Endometrial microvascular endothelial cells (primary cell): ENCODE measurements at regions not wholly inside any gene's neighbourhood (a gene's known extent, or its start where the extent isn't known, plus 50 kb on each side); places are given as distances from the start of the nearest gene placed in this dataset.
"Not testable (repeated sequence)": the region's sequence is repeated elsewhere in the genome, so short reads cannot be mapped to it uniquely, and the experiment has no call there.

ENCODE experiments used
- in situ Hi-C: cut with HindIII; loops from 2 replicates; pipeline ENCODE4 v1.10.0; 2017; ENCODE audit warnings: low sequenced_read_pairs, low pct_unique_long_range_greater_than_20kb; ENCODE audit errors: inconsistent ontology term

GRCh38 chr20:48051794-48052474 is 266.7 kb upstream of the SULF2 start:
- in situ Hi-C loops = no loop called here

- in situ Hi-C loops = no loop called here
Measured at GRCh38 chr20:48049641-48050040, 264.4 kb upstream of the SULF2 start.

- in situ Hi-C loops = no loop called here
Measured at GRCh38 chr20:48049171-48049570, 263.9 kb upstream of the SULF2 start.

GRCh38 chr20:48047447-48047846 is 262.2 kb upstream of the SULF2 start:
- in situ Hi-C loops = no loop called here

- in situ Hi-C loops = no loop called here
Measured at GRCh38 chr20:48042628-48043027, 257.3 kb upstream of the SULF2 start.

GRCh38 chr20:48041078-48041780 is 255.9 kb upstream of the SULF2 start:
- in situ Hi-C loops = no loop called here

GRCh38 chr20:48040491-48040890 is 255.2 kb upstream of the SULF2 start:
- in situ Hi-C loops = no loop called here

- in situ Hi-C loops = no loop called here
Measured at GRCh38 chr20:48040051-48040450, 254.8 kb upstream of the SULF2 start.

- in situ Hi-C loops = no loop called here
Measured at GRCh38 chr20:48039514-48039913, 254.2 kb upstream of the SULF2 start.

- in situ Hi-C loops = no loop called here
Measured at GRCh38 chr20:48038713-48039112, 253.4 kb upstream of the SULF2 start.

- in situ Hi-C loops = not testable (repeated sequence)
Measured at GRCh38 chr20:48037798-48038197, 252.5 kb upstream of the SULF2 start.

GRCh38 chr20:48035961-48036731 is 250.9 kb upstream of the SULF2 start:
- in situ Hi-C loops = no loop called here

- in situ Hi-C loops = no loop called here
Measured at GRCh38 chr20:48034751-48035150, 249.5 kb upstream of the SULF2 start.

- in situ Hi-C loops = not testable (repeated sequence)
Measured at GRCh38 chr20:48033005-48033404, 247.7 kb upstream of the SULF2 start.

- in situ Hi-C loops = no loop called here
Measured at GRCh38 chr20:48031122-48031521, 245.8 kb upstream of the SULF2 start.

- in situ Hi-C loops = no loop called here
Measured at GRCh38 chr20:48026981-48027592, 241.8 kb upstream of the SULF2 start.

- in situ Hi-C loops = no loop called here
Measured at GRCh38 chr20:48025661-48026060, 240.4 kb upstream of the SULF2 start.

GRCh38 chr20:48025051-48025515 is 239.8 kb upstream of the SULF2 start:
- in situ Hi-C loops = no loop called here

GRCh38 chr20:48024539-48024938 is 239.3 kb upstream of the SULF2 start:
- in situ Hi-C loops = no loop called here
